ENCODE measurements at regions not wholly inside any gene's neighbourhood (a gene's known extent, or its start where the extent isn't known, plus 50 kb on each side); places are given as distances from the start of the nearest gene placed in this dataset.

GRCh38 chr11:19355601-19356000 lies 114.9 kb upstream of the E2F8 start:
- H3K4me3 ChIP-seq (ENCODE audit: low read depth, poor library complexity, severe bottlenecking), result no peak overlapping the region
- intact Hi-C loops (cut with DNase I; ENCODE audit: low total_unique reads), result no loop called here
- no peak for DNase-seq (ENCODE audit: low spot score in 2 of 2)
- WGBS, 2 donors, result 43 to 74% methylated on average over 1 of the region's 1 CpG
- TF ChIP-seq CTCF (IDR thresholded peaks at IDR 0.05), result no peak
- TF ChIP-seq POLR2A (IDR thresholded peaks at IDR 0.05), result no peak

- DNase-seq (ENCODE audit: low spot score in 2 of 2), result no peak
- 92 to 94% methylated on average over 2 of the region's 2 CpGs for whole genome bisulfite sequencing, 2 donors
- intact Hi-C loops (cut with DNase I; ENCODE audit: low total_unique reads), result no loop called here
- TF ChIP-seq POLR2A (IDR thresholded peaks at IDR 0.05) (no peak), CTCF (IDR thresholded peaks at IDR 0.05) (no peak)
- H3K4me3 ChIP-seq (ENCODE audit: low read depth, poor library complexity, severe bottlenecking), result no peak overlapping the region
Observed at GRCh38 chr11:19353287-19353850, 112.6 kb upstream of the E2F8 start.

GRCh38 chr11:19352771-19353160 lies 112.0 kb upstream of the E2F8 start:
- intact Hi-C loops (cut with DNase I; ENCODE audit: low total_unique reads), result no loop called here
- no peak for TF ChIP-seq POLR2A (IDR thresholded peaks at IDR 0.05)
- H3K4me3 ChIP-seq (ENCODE audit: low read depth, poor library complexity, severe bottlenecking), result no peak overlapping the region
- no peak for DNase-seq (ENCODE audit: low spot score in 2 of 2)
- 57 to 65% methylated on average over 9 of the region's 9 CpGs for WGBS, 2 donors

GRCh38 chr11:19352072-19352770 lies 111.5 kb upstream of the E2F8 start:
- no peak for DNase-seq (ENCODE audit: low spot score in 2 of 2)
- no peak overlapping the region for H3K4me3 ChIP-seq (ENCODE audit: low read depth, poor library complexity, severe bottlenecking)
- TF ChIP-seq CTCF (IDR thresholded peaks at IDR 0.05) (no peak), POLR2A (IDR thresholded peaks at IDR 0.05) (no peak)
- intact Hi-C loops (cut with DNase I; ENCODE audit: low total_unique reads), result no loop called here
- WGBS, 2 donors, result 85 to 92% methylated on average over 5 of the region's 5 CpGs

GRCh38 chr11:19351426-19351825 lies 110.7 kb upstream of the E2F8 start:
- no peak overlapping the region for H3K4me3 ChIP-seq (ENCODE audit: low read depth, poor library complexity, severe bottlenecking)
- WGBS, 2 donors, result 94 to 95% methylated on average over 4 of the region's 4 CpGs
- intact Hi-C loops (cut with DNase I; ENCODE audit: low total_unique reads), result no loop called here
- no peak for DNase-seq (ENCODE audit: low spot score in 2 of 2)
- TF ChIP-seq CTCF (IDR thresholded peaks at IDR 0.05) (no peak), POLR2A (IDR thresholded peaks at IDR 0.05) (no peak)

- intact Hi-C loops (cut with DNase I; ENCODE audit: low total_unique reads), result no loop called here
- 71 to 78% methylated on average over 11 of the region's 11 CpGs for WGBS, 2 donors
Observed at GRCh38 chr11:19350160-19350559, 109.4 kb upstream of the E2F8 start.

More at GRCh38 chr11:19350160-19350559, 109.4 kb upstream of the E2F8 start:
- TF ChIP-seq POLR2A (IDR thresholded peaks at IDR 0.05) (no peak), CTCF (IDR thresholded peaks at IDR 0.05) (no peak)
- no peak overlapping the region for H3K4me3 ChIP-seq (ENCODE audit: low read depth, poor library complexity, severe bottlenecking)
- no peak for DNase-seq (ENCODE audit: low spot score in 2 of 2)
